ENCODE measurements at regions not wholly inside any gene's neighbourhood (a gene's known extent, or its start where the extent isn't known, plus 50 kb on each side); places are given as distances from the start of the nearest gene placed in this dataset.

DNA sequence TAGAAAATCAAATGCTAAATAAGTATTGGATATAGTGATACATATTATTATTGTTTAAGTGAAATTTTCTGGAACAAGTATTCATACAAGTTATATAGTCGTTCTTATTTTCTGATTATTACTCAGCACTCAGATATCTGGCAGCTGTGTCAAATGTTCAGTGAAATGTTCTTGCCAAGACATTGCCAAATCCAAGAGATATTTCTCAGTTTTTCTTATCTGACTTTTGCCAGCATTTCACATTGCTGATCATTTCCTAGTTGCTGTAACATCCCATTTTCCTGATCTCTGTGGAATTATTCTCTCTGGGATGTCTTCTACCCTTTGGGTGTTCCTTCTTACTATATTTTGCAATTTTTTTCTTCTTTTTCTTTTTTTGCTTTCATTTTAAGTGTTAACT lies 262.3 kb downstream of the KIF2B start:
- TF ChIP-seq, protein P1, sequence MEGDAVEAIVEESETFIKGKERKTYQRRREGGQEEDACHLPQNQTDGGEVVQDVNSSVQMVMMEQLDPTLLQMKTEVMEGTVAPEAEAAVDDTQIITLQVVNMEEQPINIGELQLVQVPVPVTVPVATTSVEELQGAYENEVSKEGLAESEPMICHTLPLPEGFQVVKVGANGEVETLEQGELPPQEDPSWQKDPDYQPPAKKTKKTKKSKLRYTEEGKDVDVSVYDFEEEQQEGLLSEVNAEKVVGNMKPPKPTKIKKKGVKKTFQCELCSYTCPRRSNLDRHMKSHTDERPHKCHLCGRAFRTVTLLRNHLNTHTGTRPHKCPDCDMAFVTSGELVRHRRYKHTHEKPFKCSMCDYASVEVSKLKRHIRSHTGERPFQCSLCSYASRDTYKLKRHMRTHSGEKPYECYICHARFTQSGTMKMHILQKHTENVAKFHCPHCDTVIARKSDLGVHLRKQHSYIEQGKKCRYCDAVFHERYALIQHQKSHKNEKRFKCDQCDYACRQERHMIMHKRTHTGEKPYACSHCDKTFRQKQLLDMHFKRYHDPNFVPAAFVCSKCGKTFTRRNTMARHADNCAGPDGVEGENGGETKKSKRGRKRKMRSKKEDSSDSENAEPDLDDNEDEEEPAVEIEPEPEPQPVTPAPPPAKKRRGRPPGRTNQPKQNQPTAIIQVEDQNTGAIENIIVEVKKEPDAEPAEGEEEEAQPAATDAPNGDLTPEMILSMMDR (IDR thresholded peaks at IDR 0.05), result no peak
- no peak for TF ChIP-seq POLR2A (IDR thresholded peaks at IDR 0.05)

Data from uterus (tissue), 2 donors.